SK-N-MC (cell line): ENCODE measurements at regions not wholly inside any gene's neighbourhood (a gene's known extent, or its start where the extent isn't known, plus 50 kb on each side); places are given as distances from the start of the nearest gene placed in this dataset.
"Not testable (repeated sequence)": the region's sequence is repeated elsewhere in the genome, so short reads cannot be mapped to it uniquely, and the experiment has no call there.

Experiments used
- DNase-seq: peaks from one replicate; pipeline ENCODE4 v3.0.0-alpha.2; 2011; ENCODE audit warnings: low read depth, low spot score
- H3K27ac ChIP-seq: fragments of 200-600 bp; sonication (generic); 2 replicates; pipeline ENCODE4 v1.5.1; 2016; ENCODE audit warnings: mixed run types
- H3K36me3 ChIP-seq: fragments of 200-600 bp; sonication (generic); 2 replicates; pipeline ENCODE4 v1.6.1; 2017; ENCODE audit warnings: antibody characterized with exemption, low read length, mixed read lengths; ENCODE audit not compliant: insufficient read depth
- H3K4me3 ChIP-seq: fragments of 200-600 bp; sonication (generic); 2 replicates; pipeline ENCODE4 v1.5.1; 2016
- H3K9ac ChIP-seq: fragments of 200-600 bp; sonication (generic); 2 replicates; pipeline ENCODE4 v1.8.0; 2017; ENCODE audit warnings: mixed run types, mixed read lengths; ENCODE audit not compliant: insufficient read length
- H3K9me3 ChIP-seq: fragments of 200-600 bp; sonication (generic); 2 replicates; pipeline ENCODE4 v1.6.1; 2017; ENCODE audit warnings: low read depth, mild to moderate bottlenecking, antibody characterized with exemption, low read length, moderate library complexity, mixed read lengths
- EZH2 ChIP-seq: fragments of 200-600 bp; sonication (generic); IDR thresholded peaks from one replicate; pipeline ENCODE4 v1.6.1; 2017; ENCODE audit warnings: antibody characterized with exemption
- FOXP2 ChIP-seq: optimal IDR thresholded peaks from 2 replicates; pipeline ENCODE3; 2011; ENCODE audit warnings: mild to moderate bottlenecking, moderate library complexity; ENCODE audit not compliant: insufficient read depth; ENCODE audit errors: extremely low read length, control extremely low read depth
- POLR2AphosphoS5 ChIP-seq: IDR thresholded peaks from 2 replicates; pipeline ENCODE4 v1.6.1; 2012; ENCODE audit warnings: mild to moderate bottlenecking, low read depth, low read length, borderline replicate concordance

GRCh38 chr21:28294051-28294450 lies 698.6 kb downstream of the LTN1 start:
- Histone ChIP-seq H3K9me3 (no peaks in the 10 kb centered on the region), H3K4me3 (no peak overlapping the region), H3K27ac (no peak overlapping the region), H3K36me3 (no peaks in the 10 kb centered on the region), H3K9ac (no peak overlapping the region)
- TF ChIP-seq POLR2AphosphoS5 (no peak), FOXP2 (peak; percentile 40)
- DNase-seq, result peak; percentile 5

- Histone ChIP-seq H3K9ac (no peak overlapping the region), H3K4me3 (no peak overlapping the region), H3K27ac (no peak overlapping the region), H3K36me3 (no peaks in the 10 kb centered on the region), H3K9me3 (no peaks in the 10 kb centered on the region)
- no peak for DNase-seq
- TF ChIP-seq EZH2, result no peak
- TF ChIP-seq POLR2AphosphoS5, result no peak
- TF ChIP-seq FOXP2, result no peak
Measured at GRCh38 chr21:28283641-28284490, 708.8 kb downstream of the LTN1 start.

GRCh38 chr21:28282833-28283232 lies 709.8 kb downstream of the LTN1 start:
- no peaks in the 10 kb centered on the region for H3K36me3 ChIP-seq
- TF ChIP-seq EZH2 (no peak), POLR2AphosphoS5 (no peak), FOXP2 (no peak)
- no peak overlapping the region for H3K9ac ChIP-seq
- no peak overlapping the region for H3K27ac ChIP-seq
- H3K9me3 ChIP-seq, result no peaks in the 10 kb centered on the region
- DNase-seq, result no peak
- no peak overlapping the region for H3K4me3 ChIP-seq

GRCh38 chr21:28281357-28281756 lies 711.3 kb downstream of the LTN1 start:
- not testable (repeated sequence) for H3K36me3 ChIP-seq, DNase-seq, H3K9ac ChIP-seq, H3K27ac ChIP-seq, H3K9me3 ChIP-seq, H3K4me3 ChIP-seq

GRCh38 chr21:28280611-28281010 lies 712.1 kb downstream of the LTN1 start:
- no peaks in the 10 kb centered on the region for H3K36me3 ChIP-seq
- H3K27ac ChIP-seq, result no peak overlapping the region
- TF ChIP-seq POLR2AphosphoS5 (no peak), EZH2 (no peak), FOXP2 (no peak)
- H3K9me3 ChIP-seq, result no peaks in the 10 kb centered on the region
- no peak overlapping the region for H3K9ac ChIP-seq
- DNase-seq, result no peak
- no peak overlapping the region for H3K4me3 ChIP-seq

GRCh38 chr21:28277324-28277723 lies 715.4 kb downstream of the LTN1 start:
- no peak for DNase-seq
- no peaks in the 10 kb centered on the region for H3K9me3 ChIP-seq
- no peak overlapping the region for H3K9ac ChIP-seq
- TF ChIP-seq FOXP2 (no peak), EZH2 (no peak), POLR2AphosphoS5 (no peak)
- H3K27ac ChIP-seq, result no peak overlapping the region
- H3K4me3 ChIP-seq, result no peak overlapping the region
- no peaks in the 10 kb centered on the region for H3K36me3 ChIP-seq

- DNase-seq, result no peak
- no peak overlapping the region for H3K4me3 ChIP-seq
- H3K27ac ChIP-seq, result no peak overlapping the region
- TF ChIP-seq FOXP2 (no peak), POLR2AphosphoS5 (no peak), EZH2 (no peak)
- no peaks in the 10 kb centered on the region for H3K36me3 ChIP-seq
- no peak overlapping the region for H3K9ac ChIP-seq
- no peaks in the 10 kb centered on the region for H3K9me3 ChIP-seq
Measured at GRCh38 chr21:28272272-28272992, 720.2 kb downstream of the LTN1 start.

GRCh38 chr21:28269173-28269572 lies 723.5 kb downstream of the LTN1 start:
- Histone ChIP-seq H3K4me3 (no peak overlapping the region), H3K9me3 (no peaks in the 10 kb centered on the region), H3K9ac (no peak overlapping the region), H3K27ac (no peak overlapping the region), H3K36me3 (no peaks in the 10 kb centered on the region)
- DNase-seq, result no peak
- TF ChIP-seq EZH2 (no peak), FOXP2 (no peak), POLR2AphosphoS5 (no peak)

- Histone ChIP-seq H3K4me3 (no peak overlapping the region), H3K27ac (no peak overlapping the region), H3K9ac (no peak overlapping the region), H3K36me3 (no peaks in the 10 kb centered on the region), H3K9me3 (no peaks in the 10 kb centered on the region)
- no peak for DNase-seq
- TF ChIP-seq FOXP2, result no peak
- no peak for TF ChIP-seq POLR2AphosphoS5
- no peak for TF ChIP-seq EZH2
Measured at GRCh38 chr21:28268685-28269084, 724.0 kb downstream of the LTN1 start.

- Histone ChIP-seq H3K27ac (no peak overlapping the region), H3K4me3 (no peak overlapping the region), H3K9me3 (no peaks in the 10 kb centered on the region), H3K36me3 (no peaks in the 10 kb centered on the region), H3K9ac (no peak overlapping the region)
- no peak for TF ChIP-seq POLR2AphosphoS5
- no peak for TF ChIP-seq FOXP2
- TF ChIP-seq EZH2, result no peak
- DNase-seq, result no peak
Measured at GRCh38 chr21:28267449-28267848, 725.2 kb downstream of the LTN1 start.
